Osteocyte (in vitro differentiated cells): ENCODE measurements at regions not wholly inside any gene's neighbourhood (a gene's known extent, or its start where the extent isn't known, plus 50 kb on each side); places are given as distances from the start of the nearest gene placed in this dataset.

Source experiments
- DNase-seq: peaks from one replicate; pipeline ENCODE4 v3.0.0; 2021; ENCODE audit warnings: mixed read lengths; ENCODE audit not compliant: unreplicated experiment; ENCODE audit errors: extremely low spot score
- H3K27ac Mint-ChIP-seq: one replicate; pipeline ENCODE4 v1.8.0; 2021; ENCODE audit warnings: mild to moderate bottlenecking, mixed read lengths; ENCODE audit not compliant: unreplicated experiment
- H3K27me3 Mint-ChIP-seq: one replicate; pipeline ENCODE4 v1.8.0; 2021; ENCODE audit warnings: mixed read lengths; ENCODE audit not compliant: unreplicated experiment
- H3K36me3 Mint-ChIP-seq: one replicate; pipeline ENCODE4 v1.8.0; 2021; ENCODE audit warnings: mixed read lengths; ENCODE audit not compliant: unreplicated experiment
- H3K4me1 Mint-ChIP-seq: one replicate; pipeline ENCODE4 v1.8.0; 2021; ENCODE audit warnings: mixed read lengths; ENCODE audit not compliant: unreplicated experiment
- H3K4me3 Mint-ChIP-seq: one replicate; pipeline ENCODE4 v1.8.0; 2021; ENCODE audit warnings: mild to moderate bottlenecking, moderate library complexity, mixed read lengths; ENCODE audit not compliant: unreplicated experiment
- H3K9me3 Mint-ChIP-seq: one replicate; pipeline ENCODE4 v1.8.0; 2021; ENCODE audit warnings: mixed read lengths; ENCODE audit not compliant: unreplicated experiment
- TF ChIP-seq, protein P1 (sequence below): fragments of 200-600 bp; sonication (generic); IDR thresholded peaks from 2 replicates; pipeline ENCODE4 v1.5.0; 2021; ENCODE audit warnings: antibody characterized with exemption, mild to moderate bottlenecking, moderate library complexity

DNA sequence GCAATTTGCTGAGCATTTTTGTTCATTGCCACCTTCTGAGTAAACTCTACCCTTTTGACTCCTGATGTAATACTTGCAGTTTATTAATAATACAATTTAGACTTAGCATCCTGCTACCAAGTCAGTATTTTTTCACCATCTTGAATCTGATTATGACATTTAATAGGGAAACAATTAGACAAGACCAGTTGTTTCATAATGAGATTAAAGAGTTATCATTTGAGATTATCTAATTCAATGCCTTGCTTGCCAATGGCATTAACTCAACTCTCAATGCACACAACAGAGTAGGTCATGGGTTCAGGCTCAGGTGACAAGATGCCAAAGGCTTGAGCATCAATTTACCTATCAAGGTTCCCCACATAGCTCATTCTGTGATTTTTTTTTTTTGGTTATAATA lies 488.4 kb downstream of the DISC1 start:
- Mint-ChIP-seq H3K9me3 (peaks cover 3% of the 10 kb centered on the region), H3K4me1 (peaks cover 36% of the 10 kb centered on the region), H3K27ac (no peak overlapping the region), H3K36me3 (no peaks in the 10 kb centered on the region), H3K4me3 (no peak overlapping the region), H3K27me3 (no peaks in the 10 kb centered on the region)
- DNase-seq = no peak
- TF ChIP-seq, protein P1, sequence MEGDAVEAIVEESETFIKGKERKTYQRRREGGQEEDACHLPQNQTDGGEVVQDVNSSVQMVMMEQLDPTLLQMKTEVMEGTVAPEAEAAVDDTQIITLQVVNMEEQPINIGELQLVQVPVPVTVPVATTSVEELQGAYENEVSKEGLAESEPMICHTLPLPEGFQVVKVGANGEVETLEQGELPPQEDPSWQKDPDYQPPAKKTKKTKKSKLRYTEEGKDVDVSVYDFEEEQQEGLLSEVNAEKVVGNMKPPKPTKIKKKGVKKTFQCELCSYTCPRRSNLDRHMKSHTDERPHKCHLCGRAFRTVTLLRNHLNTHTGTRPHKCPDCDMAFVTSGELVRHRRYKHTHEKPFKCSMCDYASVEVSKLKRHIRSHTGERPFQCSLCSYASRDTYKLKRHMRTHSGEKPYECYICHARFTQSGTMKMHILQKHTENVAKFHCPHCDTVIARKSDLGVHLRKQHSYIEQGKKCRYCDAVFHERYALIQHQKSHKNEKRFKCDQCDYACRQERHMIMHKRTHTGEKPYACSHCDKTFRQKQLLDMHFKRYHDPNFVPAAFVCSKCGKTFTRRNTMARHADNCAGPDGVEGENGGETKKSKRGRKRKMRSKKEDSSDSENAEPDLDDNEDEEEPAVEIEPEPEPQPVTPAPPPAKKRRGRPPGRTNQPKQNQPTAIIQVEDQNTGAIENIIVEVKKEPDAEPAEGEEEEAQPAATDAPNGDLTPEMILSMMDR = no peak

DNA sequence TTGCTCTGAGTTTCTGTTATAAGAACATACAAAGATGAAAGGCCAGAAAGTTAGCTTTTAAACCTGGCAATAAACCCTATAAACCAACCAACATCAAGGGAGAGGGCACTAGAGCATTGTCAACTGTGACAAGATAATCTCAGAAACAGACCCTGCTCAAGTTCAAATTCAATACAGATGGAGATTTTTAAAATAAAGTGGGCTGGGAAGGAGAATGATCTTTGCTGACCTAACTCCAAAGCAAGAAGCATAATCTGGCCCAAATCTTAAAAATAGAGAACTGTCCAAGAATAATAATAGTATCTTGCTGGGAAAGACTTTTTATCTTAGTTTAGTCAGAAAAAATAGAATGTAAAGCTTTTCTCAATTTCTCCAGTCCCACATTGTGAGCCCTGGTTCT lies 485.5 kb downstream of the DISC1 start:
- no peaks in the 10 kb centered on the region for H3K27me3 Mint-ChIP-seq
- no peak for DNase-seq
- peak overlapping the region; percentile 88 for H3K27ac Mint-ChIP-seq
- no peak overlapping the region for H3K4me3 Mint-ChIP-seq
- H3K36me3 Mint-ChIP-seq = no peaks in the 10 kb centered on the region
- H3K4me1 Mint-ChIP-seq = peaks cover 50% of the 10 kb centered on the region
- TF ChIP-seq, protein P1 = no peak
- H3K9me3 Mint-ChIP-seq = peaks cover 3% of the 10 kb centered on the region

DNA sequence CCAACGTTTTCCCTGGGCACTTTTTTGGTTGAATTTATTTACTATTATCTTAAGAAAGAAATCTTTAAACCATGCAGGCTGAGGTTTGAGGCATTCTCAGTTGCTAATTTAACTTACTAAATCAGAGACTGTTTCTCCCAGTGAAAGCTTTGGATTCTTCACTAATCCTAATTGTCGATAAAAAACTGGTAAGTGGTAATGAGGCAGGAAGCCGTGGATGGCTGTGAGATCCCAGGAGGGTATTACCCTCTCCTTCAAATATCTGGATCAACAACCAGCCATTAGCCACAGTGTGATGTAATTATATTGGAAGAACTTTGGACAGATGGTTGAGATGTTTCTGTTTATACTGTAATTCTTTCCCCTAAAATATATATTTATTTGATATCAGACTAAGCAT lies 485.0 kb downstream of the DISC1 start:
- H3K4me3 Mint-ChIP-seq = no peak overlapping the region
- TF ChIP-seq, protein P1 = no peak
- no peaks in the 10 kb centered on the region for H3K27me3 Mint-ChIP-seq
- peaks cover 3% of the 10 kb centered on the region for H3K9me3 Mint-ChIP-seq
- peak overlapping the region; percentile 88 for H3K27ac Mint-ChIP-seq
- no peak for DNase-seq
- no peaks in the 10 kb centered on the region for H3K36me3 Mint-ChIP-seq
- H3K4me1 Mint-ChIP-seq = peaks cover 50% of the 10 kb centered on the region

DNA sequence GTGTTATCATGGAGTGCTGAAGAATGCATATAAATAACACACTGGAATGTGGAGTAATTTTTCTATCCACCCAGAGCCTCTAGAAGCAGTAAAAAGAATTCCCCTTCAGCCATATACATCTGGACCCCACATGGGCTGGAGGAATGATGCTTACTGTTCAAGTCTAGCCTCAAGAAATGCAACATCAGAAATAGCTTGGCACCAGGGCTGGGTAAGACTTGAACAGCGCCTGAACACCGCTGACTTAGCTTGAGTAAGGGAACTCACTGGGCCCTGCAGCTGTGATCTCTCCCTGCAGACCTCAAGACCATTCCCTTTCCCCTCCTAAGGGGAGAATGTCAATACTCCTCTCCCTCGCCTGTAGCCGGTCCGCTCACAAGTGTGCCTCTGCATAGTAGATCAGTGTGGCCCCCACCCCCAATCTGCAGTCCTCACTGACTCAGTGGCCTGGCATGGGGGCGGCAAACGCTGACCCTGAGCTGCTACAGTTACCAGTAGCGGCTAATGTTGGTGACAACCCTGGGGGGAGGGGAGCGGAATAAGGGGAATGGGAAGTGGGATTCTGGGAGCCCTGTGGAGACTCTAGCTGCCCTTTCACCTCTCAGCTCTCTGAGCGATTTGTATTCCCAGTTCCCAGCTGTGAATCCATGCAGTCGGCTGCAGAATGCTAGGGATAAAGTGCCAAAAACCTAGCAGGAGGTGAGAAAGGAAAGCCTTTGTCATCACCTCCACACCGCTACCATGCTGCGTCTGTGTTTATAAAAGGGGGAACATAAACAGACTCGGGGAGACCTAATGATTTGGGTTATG lies 483.9 kb downstream of the DISC1 start:
- TF ChIP-seq, protein P1 = no peak
- H3K4me3 Mint-ChIP-seq = peak overlapping the region; percentile 23
- H3K27me3 Mint-ChIP-seq = peaks cover 2% of the 10 kb centered on the region
- DNase-seq = peak; percentile 87
- peaks cover 3% of the 10 kb centered on the region for H3K9me3 Mint-ChIP-seq
- peaks cover 50% of the 10 kb centered on the region for H3K4me1 Mint-ChIP-seq
- H3K27ac Mint-ChIP-seq = peak overlapping the region; percentile 88
- H3K36me3 Mint-ChIP-seq = no peaks in the 10 kb centered on the region

DNA sequence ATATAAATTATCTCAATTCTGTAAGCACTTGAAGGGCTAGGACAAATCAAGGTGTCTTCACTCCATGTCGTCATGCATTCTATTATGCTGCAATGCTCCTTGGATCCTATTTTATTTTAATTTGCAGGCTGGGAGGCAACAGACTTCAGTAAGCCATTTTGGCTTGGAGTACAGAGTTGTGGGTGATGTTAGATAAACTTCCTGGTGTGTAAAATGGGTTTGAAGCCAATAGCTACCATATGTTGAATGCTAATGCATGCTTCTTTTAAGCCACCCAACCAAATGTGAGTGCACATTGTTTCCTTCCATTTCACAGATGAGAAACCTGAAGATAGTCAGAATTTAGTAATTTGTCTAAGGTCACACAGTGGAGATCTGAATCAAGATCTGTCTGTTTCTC lies 482.8 kb downstream of the DISC1 start:
- H3K4me3 Mint-ChIP-seq = no peak overlapping the region
- H3K36me3 Mint-ChIP-seq = no peaks in the 10 kb centered on the region
- DNase-seq = no peak
- TF ChIP-seq, protein P1 = no peak
- peak overlapping the region; percentile 88 for H3K27ac Mint-ChIP-seq
- H3K4me1 Mint-ChIP-seq = peaks cover 44% of the 10 kb centered on the region
- H3K9me3 Mint-ChIP-seq = peaks cover 3% of the 10 kb centered on the region
- peaks cover 2% of the 10 kb centered on the region for H3K27me3 Mint-ChIP-seq
